Mesenchymal stem cell (in vitro differentiated cells and primary cell): ENCODE measurements at regions not wholly inside any gene's neighbourhood (a gene's known extent, or its start where the extent isn't known, plus 50 kb on each side); places are given as distances from the start of the nearest gene placed in this dataset.
"Not testable (repeated sequence)": the region's sequence is repeated elsewhere in the genome, so short reads cannot be mapped to it uniquely, and the experiment has no call there.

ENCODE experiments used
- DNase-seq: peaks from one replicate; pipeline ENCODE4 v3.0.0-alpha.2; 2013
- H2AFZ ChIP-seq: one replicate; pipeline ENCODE4 v1.6.1; 2013; ENCODE audit warnings: low read depth, mild to moderate bottlenecking, control low read depth, inconsistent platforms, low read length, moderate library complexity
- H2AK5ac ChIP-seq: 2 replicates; pipeline ENCODE4 v1.6.1; 2013; ENCODE audit warnings: low read length, moderate library complexity, mild to moderate bottlenecking, inconsistent platforms; ENCODE audit not compliant: severe bottlenecking
- H2BK120ac ChIP-seq: one replicate; pipeline ENCODE4 v1.6.1; 2013; ENCODE audit warnings: low read depth, mild to moderate bottlenecking, inconsistent platforms, low read length, moderate library complexity
- H2BK12ac ChIP-seq, 2 experiments: one replicate each; pipeline ENCODE4 v1.6.1; 2013; ENCODE audit warnings: inconsistent platforms in 2 of 2, low read length in 2 of 2, mild to moderate bottlenecking in 2 of 2, moderate library complexity in 2 of 2, control low read depth in 1 of 2
- H2BK15ac ChIP-seq: one replicate; pipeline ENCODE4 v1.6.1; 2013; ENCODE audit warnings: mild to moderate bottlenecking, low read depth, inconsistent platforms; ENCODE audit not compliant: poor library complexity, severe bottlenecking
- H2BK5ac ChIP-seq: 2 replicates; pipeline ENCODE4 v1.6.1; 2013; ENCODE audit warnings: low read depth, mild to moderate bottlenecking, low read length, control low read depth, inconsistent platforms; ENCODE audit not compliant: poor library complexity, severe bottlenecking
- H3K14ac ChIP-seq, 2 experiments: one replicate each; pipeline ENCODE4 v1.6.1; 2013; ENCODE audit warnings: inconsistent platforms in 2 of 2, low read length in 2 of 2, control low read depth in 1 of 2, mild to moderate bottlenecking in 1 of 2, moderate library complexity in 1 of 2
- H3K18ac ChIP-seq, 2 experiments: one replicate each; pipeline ENCODE4 v1.6.1; 2013; ENCODE audit warnings: inconsistent platforms in 2 of 2, low read length in 2 of 2, control low read depth in 1 of 2, low read depth in 1 of 2, mild to moderate bottlenecking in 1 of 2
- H3K23ac ChIP-seq, 2 experiments: one replicate each; pipeline ENCODE4 v1.6.1; 2013; ENCODE audit warnings: inconsistent platforms in 2 of 2, low read length in 2 of 2, mild to moderate bottlenecking in 2 of 2, moderate library complexity in 2 of 2, control low read depth in 1 of 2
- H3K27ac ChIP-seq: 2 replicates; pipeline ENCODE4 v1.5.1; 2013; ENCODE audit warnings: mild to moderate bottlenecking, moderate library complexity, low read length, control low read depth, inconsistent platforms; ENCODE audit not compliant: poor library complexity, severe bottlenecking
- H3K27me3 ChIP-seq, 2 experiments: 2 replicates each; pipeline versions ENCODE4 v1.6.1 to v1.7.0; 2013; ENCODE audit warnings: low read length in 2 of 2, mild to moderate bottlenecking in 2 of 2, moderate library complexity in 2 of 2, control low read depth in 1 of 2, inconsistent platforms in 1 of 2; ENCODE audit not compliant: control insufficient read depth in 1 of 2, insufficient read depth in 1 of 2
- H3K36me3 ChIP-seq, 2 experiments: 2 replicates each; pipeline versions ENCODE4 v1.6.1 to v1.7.0; 2013; ENCODE audit warnings: low read length in 2 of 2, control low read depth in 1 of 2, inconsistent platforms in 1 of 2, low read depth in 1 of 2, mild to moderate bottlenecking in 1 of 2; ENCODE audit not compliant: insufficient read depth in 2 of 2, control insufficient read depth in 1 of 2
- H3K4ac ChIP-seq, 2 experiments: one replicate each; pipeline ENCODE4 v1.6.1; 2013; ENCODE audit warnings: inconsistent platforms in 2 of 2, low read length in 2 of 2, mild to moderate bottlenecking in 2 of 2, moderate library complexity in 2 of 2, control low read depth in 1 of 2, low read depth in 1 of 2
- H3K4me1 ChIP-seq: 2 replicates; pipeline ENCODE4 v1.6.1; 2013; ENCODE audit warnings: low read depth, low read length, control low read depth; ENCODE audit not compliant: control insufficient read depth, insufficient read depth
- H3K4me2 ChIP-seq: 2 replicates; pipeline ENCODE4 v1.6.1; 2013; ENCODE audit warnings: low read length, mild to moderate bottlenecking, inconsistent platforms; ENCODE audit not compliant: poor library complexity, severe bottlenecking
- H3K4me3 ChIP-seq, 2 experiments: 2 replicates each; pipeline versions ENCODE4 v1.5.1 to v1.7.0; 2013; ENCODE audit warnings: low read length in 2 of 2, mild to moderate bottlenecking in 2 of 2, control low read depth in 1 of 2, low read depth in 1 of 2; ENCODE audit not compliant: insufficient read depth in 1 of 2
- H3K79me1 ChIP-seq: replicated peaks from 2 replicates; pipeline ENCODE4 v1.6.1; 2013; ENCODE audit warnings: mild to moderate bottlenecking, control low read depth, low read length, inconsistent platforms; ENCODE audit not compliant: poor library complexity, severe bottlenecking
- H3K9ac ChIP-seq: 2 replicates; pipeline ENCODE4 v1.7.0; 2013; ENCODE audit warnings: mild to moderate bottlenecking, low read length, moderate library complexity
- H3K9me3 ChIP-seq: 2 replicates; pipeline ENCODE4 v1.7.0; 2013; ENCODE audit warnings: mild to moderate bottlenecking, low read length; ENCODE audit not compliant: control insufficient read depth
- H4K8ac ChIP-seq: one replicate; pipeline ENCODE4 v1.6.1; 2013; ENCODE audit warnings: inconsistent platforms, mild to moderate bottlenecking, low read length, moderate library complexity
- H4K91ac ChIP-seq: one replicate; pipeline ENCODE4 v1.6.1; 2013; ENCODE audit warnings: mild to moderate bottlenecking, low read length, inconsistent platforms
- WGBS: methylation state at CpG from one replicate; pipeline ENCODE4 v1.1.7; 2013; ENCODE audit warnings: mixed read lengths; 5-methylcytosine and 5-hydroxymethylcytosine counted together

GRCh38 chr17:26731005-26731921, 562.7 kb upstream of the WSB1 start:
- no peak overlapping the region for H2BK5ac ChIP-seq
- no peak for DNase-seq
- no peak overlapping the region for H2BK12ac ChIP-seq
- no peaks in the 10 kb centered on the region for H3K36me3 ChIP-seq
- no peak overlapping the region for H3K23ac ChIP-seq
- H4K91ac ChIP-seq, result no peak overlapping the region
- H2BK15ac ChIP-seq, result no peak overlapping the region
- no peak overlapping the region for H2AFZ ChIP-seq
- H3K4me3 ChIP-seq, result no peak overlapping the region
- no peaks in the 10 kb centered on the region for H3K27me3 ChIP-seq
- no peaks in the 10 kb centered on the region for H3K4me1 ChIP-seq
- H3K4ac ChIP-seq, result no peak overlapping the region
- H3K79me1 ChIP-seq, result no peaks in the 10 kb centered on the region
- no peak overlapping the region for H2BK120ac ChIP-seq
- H3K9ac ChIP-seq, result no peak overlapping the region
- H3K27ac ChIP-seq, result no peak overlapping the region
- no peak overlapping the region for H2AK5ac ChIP-seq
- 94% methylated on average over 94 of the region's 96 CpGs for WGBS
- no peak overlapping the region for H3K14ac ChIP-seq
- no peak overlapping the region for H3K18ac ChIP-seq
- no peak overlapping the region for H4K8ac ChIP-seq
- H3K9me3 ChIP-seq, result no peaks in the 10 kb centered on the region
- H3K4me2 ChIP-seq, result no peak overlapping the region

DNA sequence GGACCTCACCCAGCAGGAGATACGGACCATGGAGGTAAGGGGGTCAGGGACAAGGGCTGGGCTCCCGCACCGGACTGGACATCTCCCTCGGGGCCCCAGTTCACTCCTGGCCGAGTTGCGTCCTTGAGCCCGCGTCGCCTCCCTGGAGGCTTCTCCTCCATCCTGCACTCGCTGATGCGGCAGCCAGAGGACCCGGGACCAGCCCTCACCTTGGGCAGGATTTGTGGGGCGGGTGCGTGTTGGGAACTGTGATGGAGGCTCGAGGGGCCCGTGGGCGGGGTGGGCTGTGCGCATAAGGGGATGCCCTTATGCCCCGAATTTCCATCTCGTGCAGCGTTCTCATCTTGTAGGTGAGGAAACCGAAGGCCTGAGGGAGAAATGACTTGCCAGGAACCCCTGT, 562.0 kb upstream of the WSB1 start:
- not testable (repeated sequence) for H3K9ac ChIP-seq, H2AK5ac ChIP-seq, H3K27ac ChIP-seq, DNase-seq, H4K8ac ChIP-seq, H2AFZ ChIP-seq, H3K79me1 ChIP-seq, H3K4me2 ChIP-seq, H2BK15ac ChIP-seq, H3K23ac ChIP-seq, H4K91ac ChIP-seq, H3K27me3 ChIP-seq, H2BK5ac ChIP-seq, H3K4ac ChIP-seq, H3K14ac ChIP-seq, H2BK120ac ChIP-seq, H2BK12ac ChIP-seq, H3K18ac ChIP-seq, H3K9me3 ChIP-seq, H3K36me3 ChIP-seq, H3K4me3 ChIP-seq, H3K4me1 ChIP-seq
- 82% methylated on average over 22 of the region's 22 CpGs for WGBS

DNA sequence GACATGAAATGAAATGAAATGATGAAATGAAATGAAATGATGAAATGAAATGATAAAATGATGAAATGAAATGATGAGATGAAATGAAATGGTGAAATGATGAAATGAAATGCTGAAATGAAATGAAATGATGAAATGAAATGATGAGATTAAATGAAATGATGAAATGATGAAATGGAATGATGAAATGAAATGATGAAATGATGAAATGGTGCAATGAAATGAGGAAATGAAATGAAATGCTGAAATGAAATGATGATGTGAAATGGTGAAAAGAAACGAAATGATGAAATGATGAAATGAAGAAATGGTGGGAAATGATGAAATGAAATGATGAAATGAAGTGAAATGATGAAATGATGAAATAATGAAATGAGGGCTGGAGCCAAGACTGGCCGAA, 559.1 kb upstream of the WSB1 start:
- WGBS, result 16% methylated on average over 1 of the region's 2 CpGs
- not testable (repeated sequence) for H3K4ac ChIP-seq, H3K27me3 ChIP-seq, H3K9ac ChIP-seq, H3K27ac ChIP-seq, H2AFZ ChIP-seq, H3K23ac ChIP-seq, H4K8ac ChIP-seq, H3K79me1 ChIP-seq, H2BK15ac ChIP-seq, DNase-seq, H2BK5ac ChIP-seq, H3K36me3 ChIP-seq, H3K4me3 ChIP-seq, H4K91ac ChIP-seq, H2BK120ac ChIP-seq, H3K9me3 ChIP-seq, H3K14ac ChIP-seq, H3K4me2 ChIP-seq, H3K18ac ChIP-seq, H3K4me1 ChIP-seq, H2AK5ac ChIP-seq, H2BK12ac ChIP-seq

- H3K36me3 ChIP-seq, H3K4me3 ChIP-seq, H2AK5ac ChIP-seq, H3K9me3 ChIP-seq, H3K27me3 ChIP-seq, H2AFZ ChIP-seq, H4K91ac ChIP-seq, H3K14ac ChIP-seq, H3K27ac ChIP-seq, H2BK120ac ChIP-seq, H2BK5ac ChIP-seq, DNase-seq, H3K4me2 ChIP-seq, H3K4ac ChIP-seq, H3K23ac ChIP-seq, H3K18ac ChIP-seq, H4K8ac ChIP-seq, H3K79me1 ChIP-seq, H2BK12ac ChIP-seq, H3K9ac ChIP-seq, H3K4me1 ChIP-seq, H2BK15ac ChIP-seq: not testable (repeated sequence)
- WGBS, result 96% methylated on average over 3 of the region's 6 CpGs
These were observed 557.9 kb upstream of the WSB1 start for GRCh38 chr17:26735977-26736376.
